Thyroid gland (tissue), 4 donors: ENCODE measurements at regions not wholly inside any gene's neighbourhood (a gene's known extent, or its start where the extent isn't known, plus 50 kb on each side); places are given as distances from the start of the nearest gene placed in this dataset.
"Not testable (repeated sequence)": the region's sequence is repeated elsewhere in the genome, so short reads cannot be mapped to it uniquely, and the experiment has no call there.

Experiments used
- DNase-seq, 2 donors: peaks; one replicate each; pipeline ENCODE4 v3.0.0-alpha.2; 2019
- H3K27ac ChIP-seq, 3 donors: fragments of 200-600 bp; sonication (generic); 1 replicate in 2 of 3; 2 replicates in 1 of 3; pipeline ENCODE4 v1.5.1; 2016 to 2019; ENCODE audit warnings: mild to moderate bottlenecking in 1 of 3, moderate library complexity in 1 of 3
- H3K27me3 ChIP-seq: fragments of 200-600 bp; sonication (generic); one replicate; pipeline ENCODE4 v1.5.1; 2019
- H3K36me3 ChIP-seq, 2 donors: fragments of 200-600 bp; sonication (generic); one replicate each; pipeline ENCODE4 v1.5.1; 2016 to 2019
- H3K4me1 ChIP-seq, 2 donors: fragments of 200-600 bp; sonication (generic); one replicate each; pipeline ENCODE4 v1.5.1; 2017 to 2019
- H3K4me3 ChIP-seq, 3 donors: fragments of 200-600 bp; sonication (generic); replicated peaks in 1 of 3; 1 replicate in 2 of 3; 2 replicates in 1 of 3; pipeline ENCODE4 v1.5.1; 2016; ENCODE audit warnings: mild to moderate bottlenecking in 1 of 3
- H3K9me3 ChIP-seq: fragments of 200-600 bp; sonication (generic); one replicate; pipeline ENCODE4 v1.5.1; 2017
- POLR2A ChIP-seq, 2 donors: fragments of 450-650 bp; IDR thresholded peaks; one replicate each; pipeline ENCODE4 v1.6.1; 2017; ENCODE audit warnings: antibody characterized with exemption in 2 of 2, mild to moderate bottlenecking in 2 of 2, moderate library complexity in 1 of 2
- WGBS, 2 donors: methylation state at CpG; one replicate each; pipeline ENCODE4 v1.1.5; 2017; 5-methylcytosine and 5-hydroxymethylcytosine counted together
- intact Hi-C: fragments of 100-400 bp; cut with DNase I; formaldehyde crosslinking; loops from one replicate; pipeline ENCODE4 v1.15.1; 2023
- TF ChIP-seq, protein P1 (sequence below), 6 experiments: fragments of 200-600 bp in 3 of 6; fragments of 450-650 bp in 3 of 6; sonication (generic) in 3 of 6; IDR thresholded peaks; one replicate each; pipeline ENCODE4 v1.5.1; 2016 to 2019; ENCODE audit warnings: antibody characterized with exemption in 6 of 6, mild to moderate bottlenecking in 2 of 6, inconsistent platforms in 1 of 6, moderate library complexity in 1 of 6

DNA sequence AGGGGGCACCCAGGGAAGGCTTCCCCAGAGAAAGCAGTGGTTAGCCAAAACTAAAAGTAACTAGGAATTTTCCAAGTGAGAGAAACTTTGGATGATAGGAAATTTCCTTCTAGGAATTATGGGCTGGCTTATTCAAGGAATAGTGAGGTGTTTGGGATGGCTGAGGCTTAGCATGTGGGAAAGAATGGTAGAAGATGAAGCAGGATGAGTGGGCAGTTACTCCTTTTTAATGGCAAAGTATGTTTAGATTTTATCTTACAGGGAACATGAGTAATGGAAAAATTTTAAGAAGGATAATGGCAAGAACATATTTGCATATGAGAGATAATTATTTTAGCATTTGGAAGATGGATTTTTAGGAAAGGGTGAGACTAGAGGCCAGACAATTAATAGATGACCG is 197.6 kb downstream of the SLC38A4 start:
- WGBS, 2 donors: 92 to 95% methylated on average over 1 of the region's 1 CpG
- no peak for DNase-seq
- H3K9me3 ChIP-seq: no peaks in the 10 kb centered on the region

DNA sequence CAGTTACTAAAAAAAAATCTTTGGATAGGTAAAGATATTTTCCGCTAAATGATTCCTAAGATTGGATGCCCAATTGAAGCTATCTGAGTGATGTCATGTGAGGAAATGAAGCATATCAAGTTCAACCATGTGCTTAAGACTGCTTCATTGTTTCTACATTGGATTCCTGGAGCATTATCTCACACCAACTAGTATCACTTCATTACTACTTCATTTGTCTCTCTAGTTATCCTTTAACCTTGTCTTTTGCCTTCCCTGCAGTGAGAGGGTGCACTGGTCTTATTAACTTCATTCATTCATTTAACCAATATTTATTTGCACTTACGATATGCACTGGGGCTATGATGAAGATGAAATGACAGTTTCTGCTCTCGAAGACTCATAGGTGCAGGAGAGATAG is 198.1 kb downstream of the SLC38A4 start:
- WGBS, 2 donors: 95 to 97% methylated on average over 3 of the region's 3 CpGs
- no peaks in the 10 kb centered on the region for H3K36me3 ChIP-seq
- intact Hi-C loops: no loop called here
- H3K4me3 ChIP-seq: no peak overlapping the region
- no peak overlapping the region for H3K27ac ChIP-seq
- TF ChIP-seq POLR2A (IDR thresholded peaks at IDR 0.05): no peak
- TF ChIP-seq, protein P1, sequence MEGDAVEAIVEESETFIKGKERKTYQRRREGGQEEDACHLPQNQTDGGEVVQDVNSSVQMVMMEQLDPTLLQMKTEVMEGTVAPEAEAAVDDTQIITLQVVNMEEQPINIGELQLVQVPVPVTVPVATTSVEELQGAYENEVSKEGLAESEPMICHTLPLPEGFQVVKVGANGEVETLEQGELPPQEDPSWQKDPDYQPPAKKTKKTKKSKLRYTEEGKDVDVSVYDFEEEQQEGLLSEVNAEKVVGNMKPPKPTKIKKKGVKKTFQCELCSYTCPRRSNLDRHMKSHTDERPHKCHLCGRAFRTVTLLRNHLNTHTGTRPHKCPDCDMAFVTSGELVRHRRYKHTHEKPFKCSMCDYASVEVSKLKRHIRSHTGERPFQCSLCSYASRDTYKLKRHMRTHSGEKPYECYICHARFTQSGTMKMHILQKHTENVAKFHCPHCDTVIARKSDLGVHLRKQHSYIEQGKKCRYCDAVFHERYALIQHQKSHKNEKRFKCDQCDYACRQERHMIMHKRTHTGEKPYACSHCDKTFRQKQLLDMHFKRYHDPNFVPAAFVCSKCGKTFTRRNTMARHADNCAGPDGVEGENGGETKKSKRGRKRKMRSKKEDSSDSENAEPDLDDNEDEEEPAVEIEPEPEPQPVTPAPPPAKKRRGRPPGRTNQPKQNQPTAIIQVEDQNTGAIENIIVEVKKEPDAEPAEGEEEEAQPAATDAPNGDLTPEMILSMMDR (IDR thresholded peaks at IDR 0.05): no peak
- H3K27me3 ChIP-seq: no peaks in the 10 kb centered on the region
- DNase-seq: no peak
- no peaks in the 10 kb centered on the region for H3K9me3 ChIP-seq
- no peaks in the 10 kb centered on the region for H3K4me1 ChIP-seq

More for the DNA sequence above, 197.6 kb downstream of the SLC38A4 start:
- no peaks in the 10 kb centered on the region for H3K27me3 ChIP-seq
- no peak overlapping the region for H3K27ac ChIP-seq
- no peaks in the 10 kb centered on the region for H3K36me3 ChIP-seq
- TF ChIP-seq POLR2A (IDR thresholded peaks at IDR 0.05): no peak
- TF ChIP-seq, protein P1 (IDR thresholded peaks at IDR 0.05): no peak
- intact Hi-C loops: no loop called here
- no peak overlapping the region for H3K4me3 ChIP-seq
- H3K4me1 ChIP-seq: no peaks in the 10 kb centered on the region

DNA sequence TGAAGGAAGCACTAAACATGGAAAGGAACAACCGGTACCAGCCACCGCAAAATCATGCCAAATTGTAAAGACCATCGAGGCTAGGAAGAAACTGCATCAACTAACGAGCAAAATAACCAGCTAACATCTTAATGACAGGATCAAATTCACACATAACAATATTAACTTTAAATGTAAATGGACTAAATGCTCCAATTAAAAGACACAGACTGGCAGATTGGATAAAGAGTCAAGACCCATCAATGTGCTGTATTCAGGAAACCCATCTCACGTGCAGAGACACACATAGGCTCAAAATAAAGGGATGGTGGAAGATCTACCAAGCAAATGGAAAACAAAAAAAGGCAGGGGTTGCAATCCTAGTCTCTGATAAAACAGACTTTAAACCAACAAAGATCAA is 206.3 kb downstream of the SLC38A4 start:
- 88 to 97% methylated on average over 5 of the region's 5 CpGs for WGBS, 2 donors
- H3K4me3 ChIP-seq, intact Hi-C loops, H3K4me1 ChIP-seq, DNase-seq, H3K36me3 ChIP-seq, H3K27me3 ChIP-seq, H3K27ac ChIP-seq, H3K9me3 ChIP-seq: not testable (repeated sequence)

DNA sequence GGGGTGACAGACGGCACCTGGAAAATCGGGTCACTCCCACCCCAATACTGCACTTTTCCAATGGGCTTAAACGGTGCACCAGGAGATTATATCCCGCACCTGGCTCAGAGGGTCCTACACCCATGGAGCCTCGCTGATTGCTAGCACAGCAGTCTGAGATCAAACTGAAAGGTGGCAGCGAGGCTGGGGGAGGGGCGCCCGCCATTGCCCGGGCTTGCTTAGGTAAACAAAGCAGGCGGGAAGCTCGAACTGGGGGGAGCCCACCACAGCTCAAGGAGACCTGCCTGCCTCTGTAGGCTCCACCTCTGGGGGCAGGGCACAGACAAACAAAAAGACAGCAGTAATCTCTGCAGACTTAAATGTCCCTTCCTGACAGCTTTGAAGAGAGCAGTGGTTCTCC is 208.1 kb downstream of the SLC38A4 start:
- WGBS, 2 donors: 93 to 97% methylated on average over 3 to 11 of the region's 11 CpGs
- H3K27ac ChIP-seq, H3K9me3 ChIP-seq, H3K27me3 ChIP-seq, intact Hi-C loops, H3K4me3 ChIP-seq, DNase-seq, H3K36me3 ChIP-seq, H3K4me1 ChIP-seq: not testable (repeated sequence)

DNA sequence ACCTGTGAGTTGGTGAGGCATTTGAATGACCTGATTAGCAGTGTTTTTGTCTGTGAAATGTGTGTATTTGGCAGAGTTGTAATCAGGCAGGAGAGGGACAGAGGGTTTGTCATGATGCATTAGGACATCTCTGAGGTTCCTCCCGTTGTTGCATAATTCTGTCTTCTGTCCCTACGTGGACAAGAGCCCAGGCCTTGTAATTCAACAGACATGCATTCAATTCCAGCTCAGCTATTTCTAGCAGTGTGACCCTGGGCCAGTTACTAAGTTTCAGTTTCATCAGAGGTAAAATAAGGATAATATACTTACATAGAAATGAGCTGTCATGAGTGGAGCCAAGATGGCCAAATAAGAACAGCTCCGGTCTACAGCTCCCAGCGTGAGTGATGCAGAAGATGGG is 208.6 kb downstream of the SLC38A4 start:
- H3K36me3 ChIP-seq: no peaks in the 10 kb centered on the region
- 75 to 81% methylated on average over 4 of the region's 4 CpGs for WGBS, 2 donors
- H3K27ac ChIP-seq: no peak overlapping the region
- H3K9me3 ChIP-seq: no peaks in the 10 kb centered on the region
- TF ChIP-seq POLR2A (IDR thresholded peaks at IDR 0.05): no peak
- TF ChIP-seq, protein P1 (IDR thresholded peaks at IDR 0.05): no peak
- peak in 1 of 2 donors; percentile 11 for DNase-seq
- H3K4me3 ChIP-seq: no peak overlapping the region
- no peaks in the 10 kb centered on the region for H3K27me3 ChIP-seq
- no peaks in the 10 kb centered on the region for H3K4me1 ChIP-seq
- intact Hi-C loops: no loop called here

DNA sequence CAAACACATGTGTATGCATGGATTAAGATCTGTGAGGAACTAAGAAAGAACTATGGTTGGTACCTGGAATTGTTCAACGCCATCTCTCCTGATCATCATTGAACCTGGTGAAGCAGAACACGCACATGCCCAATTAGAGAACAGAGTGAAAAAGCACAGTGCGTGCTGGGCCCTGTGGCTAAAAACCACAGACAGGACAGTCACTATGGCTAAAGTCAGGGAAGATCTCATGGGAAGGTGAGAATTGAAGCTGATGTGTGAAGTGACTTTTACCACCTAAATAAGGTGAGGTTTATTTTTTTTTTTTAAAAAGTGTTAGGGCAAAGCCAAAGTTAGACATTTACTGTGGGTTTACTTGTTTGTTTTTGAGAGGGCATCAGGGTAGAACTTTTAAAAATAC is 215.0 kb downstream of the SLC38A4 start:
- H3K27ac ChIP-seq: no peak overlapping the region
- TF ChIP-seq, protein P1 (IDR thresholded peaks at IDR 0.05): no peak
- TF ChIP-seq POLR2A (IDR thresholded peaks at IDR 0.05): no peak
- 96 to 97% methylated on average over 3 of the region's 3 CpGs for WGBS, 2 donors
- no peak for DNase-seq
- no peak overlapping the region for H3K4me3 ChIP-seq
- no peaks in the 10 kb centered on the region for H3K9me3 ChIP-seq
- no peaks in the 10 kb centered on the region for H3K27me3 ChIP-seq
- H3K4me1 ChIP-seq: peaks cover 0 to 5% of the 10 kb centered on the region in 2 donors
- no peaks in the 10 kb centered on the region for H3K36me3 ChIP-seq
- intact Hi-C loops: no loop called here
